Chondrocyte (in vitro differentiated cells): ENCODE measurements at regions not wholly inside any gene's neighbourhood (a gene's known extent, or its start where the extent isn't known, plus 50 kb on each side); places are given as distances from the start of the nearest gene placed in this dataset.

Experiments used
- DNase-seq: peaks from one replicate; pipeline ENCODE4 v3.0.0; 2021; ENCODE audit warnings: mixed read lengths, low spot score
- H3K27ac Mint-ChIP-seq: one replicate; pipeline ENCODE4 v1.8.0; 2021; ENCODE audit warnings: mild to moderate bottlenecking, moderate library complexity, mixed read lengths; ENCODE audit not compliant: unreplicated experiment
- H3K27me3 Mint-ChIP-seq: 2 replicates; pipeline ENCODE4 v1.8.0; 2021; ENCODE audit warnings: low read depth, mixed read lengths
- H3K36me3 Mint-ChIP-seq: 2 replicates; pipeline ENCODE4 v1.8.0; 2021; ENCODE audit warnings: low read depth, mixed read lengths
- H3K4me1 Mint-ChIP-seq: 2 replicates; pipeline ENCODE4 v1.8.0; 2021; ENCODE audit warnings: low read depth, mild to moderate bottlenecking, mixed read lengths
- H3K4me3 Mint-ChIP-seq: one replicate; pipeline ENCODE4 v1.8.0; 2021; ENCODE audit warnings: mild to moderate bottlenecking, moderate library complexity, mixed read lengths; ENCODE audit not compliant: unreplicated experiment
- H3K9me3 Mint-ChIP-seq: 2 replicates; pipeline ENCODE4 v1.8.0; 2021; ENCODE audit warnings: low read depth, mixed read lengths
- CTCF ChIP-seq: fragments of 200-600 bp; sonication (generic); IDR thresholded peaks from 2 replicates; pipeline ENCODE4 v1.5.0; 2021; ENCODE audit warnings: antibody characterized with exemption, mild to moderate bottlenecking, moderate library complexity

GRCh38 chr7:81014908-81015307 is 96.1 kb upstream of the SEMA3C start:
- Mint-ChIP-seq H3K27ac (no peak overlapping the region), H3K4me1 (peaks cover 11% of the 10 kb centered on the region), H3K4me3 (no peak overlapping the region), H3K36me3 (peaks cover 4% of the 10 kb centered on the region), H3K9me3 (peaks cover 6% of the 10 kb centered on the region), H3K27me3 (no peaks in the 10 kb centered on the region)
- no peak for TF ChIP-seq CTCF
- no peak for DNase-seq

- Mint-ChIP-seq H3K4me1 (peaks cover 11% of the 10 kb centered on the region), H3K9me3 (peaks cover 6% of the 10 kb centered on the region), H3K36me3 (peaks cover 4% of the 10 kb centered on the region), H3K27ac (no peak overlapping the region), H3K27me3 (no peaks in the 10 kb centered on the region), H3K4me3 (no peak overlapping the region)
- no peak for TF ChIP-seq CTCF
- no peak for DNase-seq
Observed at GRCh38 chr7:81014266-81014665, 95.4 kb upstream of the SEMA3C start.

- Mint-ChIP-seq H3K4me1 (peaks cover 11% of the 10 kb centered on the region), H3K36me3 (peaks cover 7% of the 10 kb centered on the region), H3K27me3 (no peaks in the 10 kb centered on the region), H3K4me3 (no peak overlapping the region), H3K27ac (peak overlapping the region; percentile 97), H3K9me3 (peaks cover 6% of the 10 kb centered on the region)
- no peak for TF ChIP-seq CTCF
- DNase-seq = no peak
Observed at GRCh38 chr7:81013083-81013817, 94.4 kb upstream of the SEMA3C start.

- no peak for TF ChIP-seq CTCF
- DNase-seq = no peak
- no peak overlapping the region for H3K27ac Mint-ChIP-seq
- H3K4me1 Mint-ChIP-seq = peaks cover 13% of the 10 kb centered on the region
- H3K9me3 Mint-ChIP-seq = peaks cover 8% of the 10 kb centered on the region
- H3K27me3 Mint-ChIP-seq = no peaks in the 10 kb centered on the region
- no peak overlapping the region for H3K4me3 Mint-ChIP-seq
- H3K36me3 Mint-ChIP-seq = peaks cover 7% of the 10 kb centered on the region
Observed at GRCh38 chr7:81008901-81009300, 90.0 kb upstream of the SEMA3C start.

- Mint-ChIP-seq H3K27me3 (no peaks in the 10 kb centered on the region), H3K9me3 (peaks cover 4% of the 10 kb centered on the region), H3K4me1 (peaks cover 7% of the 10 kb centered on the region), H3K4me3 (no peak overlapping the region), H3K27ac (no peak overlapping the region), H3K36me3 (peaks cover 3% of the 10 kb centered on the region)
- no peak for TF ChIP-seq CTCF
- DNase-seq = no peak
Observed at GRCh38 chr7:81007051-81007450, 88.2 kb upstream of the SEMA3C start.
